Loucy (cell line): ENCODE measurements at regions not wholly inside any gene's neighbourhood (a gene's known extent, or its start where the extent isn't known, plus 50 kb on each side); places are given as distances from the start of the nearest gene placed in this dataset.

Source experiments
- H2AFZ ChIP-seq: fragments of 200-600 bp; sonication (generic); 2 replicates; pipeline ENCODE4 v1.6.0; 2016; ENCODE audit warnings: antibody characterized with exemption, mild to moderate bottlenecking, low read length, moderate library complexity
- H3F3A ChIP-seq: fragments of 200-600 bp; 2 replicates; pipeline ENCODE4 v1.6.0; 2016; ENCODE audit warnings: antibody characterized with exemption, low read depth, mild to moderate bottlenecking
- H3K27me3 ChIP-seq: fragments of 200-600 bp; sonication (generic); 2 replicates; pipeline ENCODE4 v1.6.1; 2014; ENCODE audit warnings: low read length, mild to moderate bottlenecking; ENCODE audit not compliant: insufficient read depth, poor library complexity, severe bottlenecking
- H3K36me3 ChIP-seq: fragments of 200-600 bp; sonication (generic); 2 replicates; pipeline ENCODE4 v1.6.1; 2016; ENCODE audit warnings: low read length; ENCODE audit not compliant: insufficient read depth
- H3K4me1 ChIP-seq: fragments of 200-600 bp; sonication (generic); 2 replicates; pipeline ENCODE4 v1.5.1; 2014; ENCODE audit warnings: low read length, mild to moderate bottlenecking; ENCODE audit not compliant: insufficient read depth, poor library complexity, severe bottlenecking
- H3K4me2 ChIP-seq: fragments of 200-600 bp; sonication (generic); 2 replicates; pipeline ENCODE4 v1.6.0; 2014; ENCODE audit warnings: antibody characterized with exemption, low read length, low read depth, mild to moderate bottlenecking; ENCODE audit not compliant: poor library complexity, severe bottlenecking
- H3K4me3 ChIP-seq: fragments of 200-600 bp; sonication (generic); 2 replicates; pipeline ENCODE4 v1.5.1; 2014; ENCODE audit warnings: low read length, mild to moderate bottlenecking, mixed read lengths; ENCODE audit not compliant: poor library complexity, severe bottlenecking
- H3K79me2 ChIP-seq: fragments of 200-600 bp; sonication (generic); 2 replicates; pipeline ENCODE4 v1.6.1; 2014; ENCODE audit warnings: low read length; ENCODE audit not compliant: insufficient read depth
- H3K9ac ChIP-seq: fragments of 200-600 bp; sonication (generic); 2 replicates; pipeline ENCODE4 v1.6.0; 2014; ENCODE audit warnings: mild to moderate bottlenecking, low read depth, low read length, moderate library complexity; ENCODE audit not compliant: poor library complexity, severe bottlenecking
- H3K9me2 ChIP-seq: fragments of 200-600 bp; sonication (generic); replicated peaks from 2 replicates; pipeline ENCODE4 v1.6.1; 2016; ENCODE audit warnings: low read depth, low read length, mixed read lengths
- H3K9me3 ChIP-seq: fragments of 200-600 bp; sonication (generic); 2 replicates; pipeline ENCODE4 v1.6.1; 2014; ENCODE audit warnings: mild to moderate bottlenecking, antibody characterized with exemption, low read length, low read depth; ENCODE audit not compliant: insufficient read depth
- H4K20me1 ChIP-seq: fragments of 200-600 bp; sonication (generic); 2 replicates; pipeline ENCODE4 v1.6.0; 2014; ENCODE audit warnings: antibody characterized with exemption, low read length, mild to moderate bottlenecking; ENCODE audit not compliant: insufficient read depth, poor library complexity, severe bottlenecking
- EZH2phosphoT487 ChIP-seq: fragments of 200-600 bp; IDR thresholded peaks from 2 replicates; pipeline ENCODE4 v1.6.1; 2018; ENCODE audit warnings: antibody characterized with exemption, mild to moderate bottlenecking, moderate library complexity, borderline replicate concordance
- TF ChIP-seq, protein P1 (sequence below): fragments of 200-600 bp; sonication (generic); conservative IDR thresholded peaks from 2 replicates; pipeline ENCODE4 v1.5.1; 2014; ENCODE audit warnings: mild to moderate bottlenecking, antibody characterized with exemption, low read length

DNA sequence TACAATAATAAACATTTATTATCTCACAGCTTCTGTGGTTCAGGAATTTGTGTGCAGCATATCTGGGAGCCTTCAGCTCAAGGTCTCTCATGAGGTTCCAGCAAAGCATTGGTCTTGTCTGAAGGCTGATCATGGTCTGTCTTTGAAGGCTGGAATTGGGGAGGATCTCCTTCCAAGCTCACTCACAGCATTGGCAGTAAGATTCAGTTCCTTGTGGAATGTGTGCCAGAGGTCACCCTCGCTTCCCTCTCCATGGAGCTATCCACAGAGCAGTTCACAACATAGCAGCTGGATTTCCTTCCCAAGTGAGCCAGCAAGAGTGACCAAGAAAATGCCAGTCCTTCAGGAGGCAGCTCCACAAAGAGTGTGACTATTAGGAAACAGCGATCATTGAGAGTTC, 202.2 kb upstream of the ST6GAL2 start:
- Histone ChIP-seq H4K20me1 (no peaks in the 10 kb centered on the region), H3K4me3 (no peak overlapping the region), H3K27me3 (no peaks in the 10 kb centered on the region), H3K4me2 (no peak overlapping the region), H3F3A (no peaks in the 10 kb centered on the region), H3K9me2 (no peaks in the 10 kb centered on the region), H3K36me3 (no peaks in the 10 kb centered on the region), H3K9me3 (no peaks in the 10 kb centered on the region), H3K79me2 (no peaks in the 10 kb centered on the region), H3K4me1 (no peaks in the 10 kb centered on the region), H3K9ac (no peak overlapping the region), H2AFZ (no peak overlapping the region)
- TF ChIP-seq, protein P1, sequence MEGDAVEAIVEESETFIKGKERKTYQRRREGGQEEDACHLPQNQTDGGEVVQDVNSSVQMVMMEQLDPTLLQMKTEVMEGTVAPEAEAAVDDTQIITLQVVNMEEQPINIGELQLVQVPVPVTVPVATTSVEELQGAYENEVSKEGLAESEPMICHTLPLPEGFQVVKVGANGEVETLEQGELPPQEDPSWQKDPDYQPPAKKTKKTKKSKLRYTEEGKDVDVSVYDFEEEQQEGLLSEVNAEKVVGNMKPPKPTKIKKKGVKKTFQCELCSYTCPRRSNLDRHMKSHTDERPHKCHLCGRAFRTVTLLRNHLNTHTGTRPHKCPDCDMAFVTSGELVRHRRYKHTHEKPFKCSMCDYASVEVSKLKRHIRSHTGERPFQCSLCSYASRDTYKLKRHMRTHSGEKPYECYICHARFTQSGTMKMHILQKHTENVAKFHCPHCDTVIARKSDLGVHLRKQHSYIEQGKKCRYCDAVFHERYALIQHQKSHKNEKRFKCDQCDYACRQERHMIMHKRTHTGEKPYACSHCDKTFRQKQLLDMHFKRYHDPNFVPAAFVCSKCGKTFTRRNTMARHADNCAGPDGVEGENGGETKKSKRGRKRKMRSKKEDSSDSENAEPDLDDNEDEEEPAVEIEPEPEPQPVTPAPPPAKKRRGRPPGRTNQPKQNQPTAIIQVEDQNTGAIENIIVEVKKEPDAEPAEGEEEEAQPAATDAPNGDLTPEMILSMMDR = no peak
- TF ChIP-seq EZH2phosphoT487 = no peak

DNA sequence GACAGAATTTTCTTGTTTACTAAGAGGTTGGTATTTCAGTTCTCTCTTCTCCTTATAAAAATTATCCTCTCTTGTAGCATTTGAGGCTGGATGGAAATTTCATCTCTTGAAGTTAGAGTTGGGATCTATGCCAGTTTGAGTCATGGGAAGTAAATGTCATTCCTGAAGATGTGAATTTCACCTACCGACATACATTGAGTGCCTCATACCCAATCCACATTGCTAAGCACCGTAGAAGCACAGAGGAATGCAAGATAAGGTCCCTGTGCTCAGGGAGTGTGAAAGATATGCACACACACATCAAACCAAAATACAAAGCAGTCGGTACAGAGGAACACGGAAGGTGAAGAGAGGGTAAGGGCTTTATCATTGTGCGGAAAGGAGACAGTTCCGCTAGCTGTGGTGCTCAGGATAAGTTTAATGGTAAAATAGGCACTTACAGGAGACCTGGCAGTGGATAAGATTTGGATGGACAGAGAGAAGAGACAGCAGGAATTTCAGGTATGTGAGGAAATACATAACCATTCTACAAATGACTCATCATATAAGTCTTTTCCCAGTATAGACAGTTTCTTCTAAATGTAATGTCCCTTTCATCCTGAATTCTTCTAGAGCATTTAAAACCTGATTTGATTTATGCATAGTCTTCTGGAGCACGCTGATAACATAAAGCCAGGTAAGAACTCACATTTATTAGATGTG, 205.3 kb upstream of the ST6GAL2 start:
- no peaks in the 10 kb centered on the region for H3K27me3 ChIP-seq
- no peak overlapping the region for H2AFZ ChIP-seq
- H3K36me3 ChIP-seq = no peaks in the 10 kb centered on the region
- H3K79me2 ChIP-seq = no peaks in the 10 kb centered on the region
- H4K20me1 ChIP-seq = no peaks in the 10 kb centered on the region
- no peak overlapping the region for H3K4me2 ChIP-seq
- H3K9me2 ChIP-seq = no peaks in the 10 kb centered on the region
- H3K9me3 ChIP-seq = no peaks in the 10 kb centered on the region
- H3K9ac ChIP-seq = no peak overlapping the region
- no peaks in the 10 kb centered on the region for H3F3A ChIP-seq
- TF ChIP-seq, protein P1 = no peak
- no peak for TF ChIP-seq EZH2phosphoT487
- no peaks in the 10 kb centered on the region for H3K4me1 ChIP-seq
- no peak overlapping the region for H3K4me3 ChIP-seq

DNA sequence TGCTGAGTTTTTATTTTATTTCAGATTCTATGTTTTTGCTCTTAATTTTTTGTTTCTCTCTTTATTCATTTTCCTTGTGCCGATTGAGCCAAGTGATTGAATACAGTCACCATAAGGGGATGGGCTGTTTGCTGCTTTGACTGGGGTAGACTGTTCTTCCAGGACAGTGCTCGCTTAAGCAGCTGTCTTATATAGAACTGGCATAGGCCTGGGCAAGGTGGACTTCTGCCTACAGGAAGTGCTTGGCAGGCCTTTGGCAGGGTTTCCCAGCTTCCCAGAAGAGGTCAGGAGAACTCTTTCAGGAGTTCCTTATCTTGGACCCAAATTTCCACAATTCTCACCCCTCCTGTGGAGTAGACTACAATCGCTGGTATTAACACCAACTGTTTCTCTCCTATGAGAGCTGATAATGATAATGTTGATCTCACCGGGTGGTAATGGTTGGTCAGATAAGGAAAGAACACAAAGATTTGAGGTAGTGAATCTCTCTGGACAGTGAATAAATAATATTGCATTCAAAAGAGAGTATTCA, 207.5 kb upstream of the ST6GAL2 start:
- Histone ChIP-seq H3K9ac (no peak overlapping the region), H3K9me3 (no peaks in the 10 kb centered on the region), H3K4me1 (no peaks in the 10 kb centered on the region), H3K27me3 (no peaks in the 10 kb centered on the region), H3K36me3 (no peaks in the 10 kb centered on the region), H3F3A (no peaks in the 10 kb centered on the region), H4K20me1 (no peaks in the 10 kb centered on the region), H3K79me2 (no peaks in the 10 kb centered on the region), H3K4me2 (no peak overlapping the region), H3K4me3 (no peak overlapping the region), H3K9me2 (no peaks in the 10 kb centered on the region), H2AFZ (no peak overlapping the region)
- TF ChIP-seq, protein P1 = no peak
- TF ChIP-seq EZH2phosphoT487 = no peak
